GM18951 (cell line): ENCODE measurements at regions not wholly inside any gene's neighbourhood (a gene's known extent, or its start where the extent isn't known, plus 50 kb on each side); places are given as distances from the start of the nearest gene placed in this dataset.

Experiments
- POLR2A ChIP-seq: IDR thresholded peaks from 4 replicates; pipeline ENCODE4 v1.6.1; 2011; ENCODE audit warnings: mild to moderate bottlenecking; ENCODE audit not compliant: insufficient read length, insufficient read depth; ENCODE audit errors: extremely low read depth
- in situ Hi-C: fragments of 300-500 bp; cut with MboI; formaldehyde crosslinking; loops from one replicate; pipeline ENCODE4 v1.12.0; 2022; ENCODE audit warnings: low sequenced_read_pairs, mixed read lengths, inconsistent platforms; ENCODE audit not compliant: unreplicated experiment

DNA sequence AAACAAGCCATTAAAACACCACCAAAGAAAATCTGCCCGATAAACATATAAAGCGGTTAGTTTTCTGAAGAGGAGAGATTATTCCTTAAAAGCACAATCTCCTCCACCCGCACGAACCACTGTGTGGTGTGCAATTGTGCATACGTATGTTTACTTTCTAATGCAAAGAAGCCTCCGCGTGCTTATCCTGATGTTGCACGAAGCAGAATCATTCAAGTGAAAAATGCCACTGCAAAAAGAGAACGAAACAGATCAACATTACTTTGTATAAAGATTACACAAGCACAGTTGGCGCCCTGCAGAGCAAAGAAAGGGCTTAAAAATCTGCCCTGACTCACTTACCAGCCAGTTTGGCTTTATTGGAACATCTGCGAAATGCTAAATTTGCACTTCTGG is 166.8 kb downstream of the ZNF281 start:
- in situ Hi-C loops, result no loop called here
- TF ChIP-seq POLR2A, result no peak

DNA sequence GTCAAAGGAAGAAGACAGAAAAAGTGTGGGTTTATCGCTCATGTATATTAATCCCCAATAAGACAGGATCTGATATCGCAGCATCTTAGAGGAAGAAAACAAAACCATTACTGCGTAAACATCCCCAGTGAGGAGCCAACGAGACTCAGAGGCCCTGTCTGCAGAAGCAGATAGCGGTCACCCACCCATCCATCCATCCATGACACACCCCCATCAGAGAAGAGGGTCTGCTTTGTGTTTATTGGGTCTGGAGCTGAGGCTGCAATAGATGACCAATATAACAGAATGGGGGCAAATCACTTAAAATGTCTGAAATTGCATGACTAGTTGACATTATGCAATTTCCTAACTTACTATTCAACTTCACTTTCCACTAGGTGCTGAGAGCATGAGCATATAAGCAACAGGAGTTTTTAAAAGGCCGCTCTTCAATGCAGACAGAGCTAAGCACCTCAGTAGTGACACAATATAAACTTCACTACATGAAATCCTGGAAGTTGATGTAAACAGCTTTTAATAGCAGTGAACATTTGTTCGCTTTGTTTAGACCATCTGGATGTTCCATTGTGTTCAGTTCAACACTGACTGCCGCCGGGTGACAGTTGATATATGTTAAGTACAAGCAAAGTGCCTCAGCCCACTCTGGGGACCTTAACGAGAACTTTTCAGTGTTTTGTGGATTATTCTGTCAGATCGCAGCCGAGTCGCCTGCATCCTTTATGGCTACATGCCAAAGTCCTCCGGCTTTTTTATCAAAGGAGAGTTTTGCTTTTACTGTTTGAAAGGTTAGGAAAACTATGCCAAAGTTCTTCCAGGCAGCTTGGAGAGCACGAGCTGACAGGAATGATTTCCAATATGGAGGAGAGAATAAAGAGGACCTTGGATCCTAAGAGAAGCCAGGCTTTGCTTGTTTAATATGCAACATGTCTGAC is 167.5 kb downstream of the ZNF281 start:
- TF ChIP-seq POLR2A, result no peak
- in situ Hi-C loops, result no loop called here

GRCh38 chr1:200240656-200241055 is 169.2 kb downstream of the ZNF281 start:
- TF ChIP-seq POLR2A, result no peak
- in situ Hi-C loops, result no loop called here

DNA sequence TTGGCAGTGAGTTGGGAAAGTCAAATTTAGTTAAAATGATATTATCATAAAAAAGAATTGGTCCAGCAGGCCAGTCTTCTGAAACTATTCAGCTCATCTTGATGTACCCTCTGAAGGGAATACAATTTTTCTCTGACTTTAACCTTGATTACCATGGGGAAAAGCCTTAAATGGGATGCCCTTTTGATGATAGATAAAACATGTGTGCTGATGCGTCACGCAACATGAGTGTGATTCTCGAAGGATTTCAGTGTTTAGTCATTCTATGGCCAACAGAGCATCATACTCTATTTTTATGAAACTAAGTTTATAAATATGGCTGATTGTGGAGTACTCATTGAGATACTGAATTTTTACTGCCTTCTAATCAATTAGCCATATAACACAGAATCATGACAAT is 171.5 kb downstream of the ZNF281 start:
- in situ Hi-C loops, result no loop called here
- no peak for TF ChIP-seq POLR2A

- in situ Hi-C loops, result no loop called here
- no peak for TF ChIP-seq POLR2A
Observed at GRCh38 chr1:200237066-200237465, 172.8 kb downstream of the ZNF281 start.

DNA sequence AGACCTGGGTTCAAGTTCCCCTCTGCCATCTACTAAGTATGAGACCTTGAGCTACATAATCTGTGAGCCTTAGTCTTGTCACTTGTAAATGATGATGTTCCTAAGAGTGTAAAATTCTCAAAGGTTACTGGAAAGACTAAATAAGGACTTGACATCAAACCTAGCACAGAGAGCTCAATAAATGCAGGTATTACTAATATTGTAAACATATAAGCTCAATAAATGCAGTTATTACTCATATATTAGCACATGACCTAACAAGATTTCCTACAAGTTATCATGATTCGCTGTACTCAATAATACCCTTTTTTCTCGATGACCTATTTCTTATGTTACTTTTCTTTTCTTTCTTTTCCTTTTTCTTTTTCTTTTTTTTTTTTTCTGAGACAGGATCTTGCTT is 174.9 kb downstream of the ZNF281 start:
- TF ChIP-seq POLR2A, result no peak
- in situ Hi-C loops, result no loop called here

- no peak for TF ChIP-seq POLR2A
- in situ Hi-C loops, result no loop called here
Observed at GRCh38 chr1:200233393-200233792, 176.4 kb downstream of the ZNF281 start.

GRCh38 chr1:200231787-200232231 is 178.0 kb downstream of the ZNF281 start:
- TF ChIP-seq POLR2A, result no peak
- in situ Hi-C loops, result no loop called here

DNA sequence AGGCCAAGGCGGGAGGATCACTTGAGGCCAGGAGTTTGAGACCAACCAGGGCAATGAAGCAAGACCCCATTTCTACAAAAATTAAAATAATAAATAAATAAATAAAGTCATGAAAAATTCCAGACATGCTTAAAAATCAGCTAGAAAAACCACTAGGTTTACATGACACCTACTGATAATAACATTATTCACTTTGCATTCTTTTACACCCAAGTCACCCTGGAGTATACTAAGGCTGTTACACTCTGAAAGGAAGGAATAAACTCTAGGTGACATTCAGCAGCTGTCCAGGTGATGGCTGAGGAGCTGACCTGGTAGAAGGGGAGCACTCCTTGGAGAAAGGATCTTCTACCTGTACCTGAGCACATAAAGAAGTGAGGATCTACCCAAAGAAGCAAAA is 179.2 kb downstream of the ZNF281 start:
- in situ Hi-C loops, result no loop called here
- TF ChIP-seq POLR2A, result no peak

DNA sequence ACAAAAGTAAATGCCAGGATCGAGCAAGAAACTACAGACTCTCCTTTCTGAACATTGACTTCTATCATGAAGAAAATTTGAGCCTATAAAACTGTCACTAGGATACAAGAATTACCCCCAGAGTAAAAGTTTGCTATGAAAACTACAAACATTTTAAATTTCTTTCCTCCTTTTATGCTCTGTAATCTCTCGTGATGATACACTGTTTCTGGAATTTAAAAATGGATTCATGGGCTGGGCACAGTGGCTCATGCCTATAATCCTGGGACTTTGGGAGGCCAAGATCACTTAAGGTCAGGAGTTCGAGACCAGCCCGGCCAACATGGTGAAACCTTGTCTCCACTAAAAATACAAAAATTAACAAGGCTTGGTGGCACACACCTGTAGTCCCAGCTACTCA is 181.3 kb downstream of the ZNF281 start:
- in situ Hi-C loops, result no loop called here
- TF ChIP-seq POLR2A, result no peak

- TF ChIP-seq POLR2A, result no peak
- in situ Hi-C loops, result no loop called here
Observed at GRCh38 chr1:200228081-200228480, 181.8 kb downstream of the ZNF281 start.
